K562 (cell line): ENCODE measurements at regions not wholly inside any gene's neighbourhood (a gene's known extent, or its start where the extent isn't known, plus 50 kb on each side); places are given as distances from the start of the nearest gene placed in this dataset.

Source experiments
- FOXK2 ChIP-seq, 2 experiments: fragments of 450-650 bp; IDR thresholded peaks in 1 of 2; conservative IDR thresholded peaks in 1 of 2; 2 replicates each; pipeline ENCODE4 v1.6.1; 2016; ENCODE audit warnings: low read depth in 2 of 2, mild to moderate bottlenecking in 1 of 2
- JUND ChIP-seq, 2 experiments: IDR thresholded peaks; 2 replicates in 1 of 2; 3 replicates in 1 of 2; pipeline ENCODE4 v1.6.1; 2011; ENCODE audit warnings: borderline replicate concordance in 2 of 2, low read depth in 2 of 2, low read length in 2 of 2, improper control_type of control experiment in 1 of 2, missing biosample characterization in 1 of 2, missing genetic modification characterization in 1 of 2, missing genetic modification reagents in 1 of 2
- KAT7 ChIP-seq: sonication (generic); formaldehyde crosslinking; IDR thresholded peaks from 2 replicates; pipeline ENCODE4 v1.8.0; 2022; ENCODE audit warnings: missing genetic modification reagents, mild to moderate bottlenecking, borderline replicate concordance
- TF ChIP-seq, protein P1 (sequence below): fragments of 450-650 bp; IDR thresholded peaks from 2 replicates; pipeline ENCODE4 v1.6.1; 2016; ENCODE audit warnings: mild to moderate bottlenecking, moderate library complexity

DNA sequence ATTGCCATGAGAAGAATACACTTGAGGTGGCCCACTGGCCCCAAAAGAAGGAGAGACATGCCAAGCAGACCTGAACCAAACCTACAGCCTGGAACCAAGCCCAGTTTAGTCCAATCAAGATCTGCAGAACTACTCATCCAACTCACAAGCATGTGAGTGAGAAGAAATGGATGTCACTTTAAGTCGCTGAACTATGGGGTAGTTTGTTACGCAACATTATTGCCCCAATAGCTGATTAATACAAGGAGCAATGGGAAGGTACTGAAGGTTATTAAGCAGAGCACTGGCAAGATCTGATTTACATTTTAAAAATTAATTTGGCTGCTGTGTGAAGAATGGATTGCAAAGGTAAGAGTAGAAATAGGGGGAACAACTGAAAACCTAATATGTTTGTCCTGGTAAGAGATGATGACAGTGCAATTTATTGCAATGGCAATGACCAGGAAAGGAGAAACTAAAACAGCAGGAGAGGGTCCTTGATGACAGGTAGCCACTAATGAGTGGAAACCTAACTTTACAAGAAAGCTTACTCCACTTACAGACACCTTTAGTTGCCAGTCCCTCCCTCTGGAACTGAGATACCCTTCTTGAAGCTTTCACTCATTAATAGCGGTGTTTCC is 132.9 kb upstream of the GRIA1 start:
- TF ChIP-seq, protein P1, sequence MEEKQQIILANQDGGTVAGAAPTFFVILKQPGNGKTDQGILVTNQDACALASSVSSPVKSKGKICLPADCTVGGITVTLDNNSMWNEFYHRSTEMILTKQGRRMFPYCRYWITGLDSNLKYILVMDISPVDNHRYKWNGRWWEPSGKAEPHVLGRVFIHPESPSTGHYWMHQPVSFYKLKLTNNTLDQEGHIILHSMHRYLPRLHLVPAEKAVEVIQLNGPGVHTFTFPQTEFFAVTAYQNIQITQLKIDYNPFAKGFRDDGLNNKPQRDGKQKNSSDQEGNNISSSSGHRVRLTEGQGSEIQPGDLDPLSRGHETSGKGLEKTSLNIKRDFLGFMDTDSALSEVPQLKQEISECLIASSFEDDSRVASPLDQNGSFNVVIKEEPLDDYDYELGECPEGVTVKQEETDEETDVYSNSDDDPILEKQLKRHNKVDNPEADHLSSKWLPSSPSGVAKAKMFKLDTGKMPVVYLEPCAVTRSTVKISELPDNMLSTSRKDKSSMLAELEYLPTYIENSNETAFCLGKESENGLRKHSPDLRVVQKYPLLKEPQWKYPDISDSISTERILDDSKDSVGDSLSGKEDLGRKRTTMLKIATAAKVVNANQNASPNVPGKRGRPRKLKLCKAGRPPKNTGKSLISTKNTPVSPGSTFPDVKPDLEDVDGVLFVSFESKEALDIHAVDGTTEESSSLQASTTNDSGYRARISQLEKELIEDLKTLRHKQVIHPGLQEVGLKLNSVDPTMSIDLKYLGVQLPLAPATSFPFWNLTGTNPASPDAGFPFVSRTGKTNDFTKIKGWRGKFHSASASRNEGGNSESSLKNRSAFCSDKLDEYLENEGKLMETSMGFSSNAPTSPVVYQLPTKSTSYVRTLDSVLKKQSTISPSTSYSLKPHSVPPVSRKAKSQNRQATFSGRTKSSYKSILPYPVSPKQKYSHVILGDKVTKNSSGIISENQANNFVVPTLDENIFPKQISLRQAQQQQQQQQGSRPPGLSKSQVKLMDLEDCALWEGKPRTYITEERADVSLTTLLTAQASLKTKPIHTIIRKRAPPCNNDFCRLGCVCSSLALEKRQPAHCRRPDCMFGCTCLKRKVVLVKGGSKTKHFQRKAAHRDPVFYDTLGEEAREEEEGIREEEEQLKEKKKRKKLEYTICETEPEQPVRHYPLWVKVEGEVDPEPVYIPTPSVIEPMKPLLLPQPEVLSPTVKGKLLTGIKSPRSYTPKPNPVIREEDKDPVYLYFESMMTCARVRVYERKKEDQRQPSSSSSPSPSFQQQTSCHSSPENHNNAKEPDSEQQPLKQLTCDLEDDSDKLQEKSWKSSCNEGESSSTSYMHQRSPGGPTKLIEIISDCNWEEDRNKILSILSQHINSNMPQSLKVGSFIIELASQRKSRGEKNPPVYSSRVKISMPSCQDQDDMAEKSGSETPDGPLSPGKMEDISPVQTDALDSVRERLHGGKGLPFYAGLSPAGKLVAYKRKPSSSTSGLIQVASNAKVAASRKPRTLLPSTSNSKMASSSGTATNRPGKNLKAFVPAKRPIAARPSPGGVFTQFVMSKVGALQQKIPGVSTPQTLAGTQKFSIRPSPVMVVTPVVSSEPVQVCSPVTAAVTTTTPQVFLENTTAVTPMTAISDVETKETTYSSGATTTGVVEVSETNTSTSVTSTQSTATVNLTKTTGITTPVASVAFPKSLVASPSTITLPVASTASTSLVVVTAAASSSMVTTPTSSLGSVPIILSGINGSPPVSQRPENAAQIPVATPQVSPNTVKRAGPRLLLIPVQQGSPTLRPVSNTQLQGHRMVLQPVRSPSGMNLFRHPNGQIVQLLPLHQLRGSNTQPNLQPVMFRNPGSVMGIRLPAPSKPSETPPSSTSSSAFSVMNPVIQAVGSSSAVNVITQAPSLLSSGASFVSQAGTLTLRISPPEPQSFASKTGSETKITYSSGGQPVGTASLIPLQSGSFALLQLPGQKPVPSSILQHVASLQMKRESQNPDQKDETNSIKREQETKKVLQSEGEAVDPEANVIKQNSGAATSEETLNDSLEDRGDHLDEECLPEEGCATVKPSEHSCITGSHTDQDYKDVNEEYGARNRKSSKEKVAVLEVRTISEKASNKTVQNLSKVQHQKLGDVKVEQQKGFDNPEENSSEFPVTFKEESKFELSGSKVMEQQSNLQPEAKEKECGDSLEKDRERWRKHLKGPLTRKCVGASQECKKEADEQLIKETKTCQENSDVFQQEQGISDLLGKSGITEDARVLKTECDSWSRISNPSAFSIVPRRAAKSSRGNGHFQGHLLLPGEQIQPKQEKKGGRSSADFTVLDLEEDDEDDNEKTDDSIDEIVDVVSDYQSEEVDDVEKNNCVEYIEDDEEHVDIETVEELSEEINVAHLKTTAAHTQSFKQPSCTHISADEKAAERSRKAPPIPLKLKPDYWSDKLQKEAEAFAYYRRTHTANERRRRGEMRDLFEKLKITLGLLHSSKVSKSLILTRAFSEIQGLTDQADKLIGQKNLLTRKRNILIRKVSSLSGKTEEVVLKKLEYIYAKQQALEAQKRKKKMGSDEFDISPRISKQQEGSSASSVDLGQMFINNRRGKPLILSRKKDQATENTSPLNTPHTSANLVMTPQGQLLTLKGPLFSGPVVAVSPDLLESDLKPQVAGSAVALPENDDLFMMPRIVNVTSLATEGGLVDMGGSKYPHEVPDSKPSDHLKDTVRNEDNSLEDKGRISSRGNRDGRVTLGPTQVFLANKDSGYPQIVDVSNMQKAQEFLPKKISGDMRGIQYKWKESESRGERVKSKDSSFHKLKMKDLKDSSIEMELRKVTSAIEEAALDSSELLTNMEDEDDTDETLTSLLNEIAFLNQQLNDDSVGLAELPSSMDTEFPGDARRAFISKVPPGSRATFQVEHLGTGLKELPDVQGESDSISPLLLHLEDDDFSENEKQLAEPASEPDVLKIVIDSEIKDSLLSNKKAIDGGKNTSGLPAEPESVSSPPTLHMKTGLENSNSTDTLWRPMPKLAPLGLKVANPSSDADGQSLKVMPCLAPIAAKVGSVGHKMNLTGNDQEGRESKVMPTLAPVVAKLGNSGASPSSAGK = no peak
- TF ChIP-seq JUND (IDR thresholded peaks at IDR 0.05; ENCODE audit: borderline replicate concordance, low read depth, low read length) (no peak), JUND (tag; IDR thresholded peaks at IDR 0.05; ENCODE audit: borderline replicate concordance, low read depth, low read length) (no peak), FOXK2 (conservative IDR thresholded peaks at IDR 0.05 in 1 of 2, IDR thresholded peaks at IDR 0.05 in 1 of 2; ENCODE audit: low read depth in 2 of 2) (no peak), KAT7 (CRISPR knock-in tag) (no peak)
